Psoas muscle (tissue), 7 donors: ENCODE measurements at regions not wholly inside any gene's neighbourhood (a gene's known extent, or its start where the extent isn't known, plus 50 kb on each side); places are given as distances from the start of the nearest gene placed in this dataset.

Experiments used
- ATAC-seq, 4 donors: fragments of 200-7000 bp; cut with Tn5 transposase; one replicate each; pipeline ENCODE4 v1.9.1; 2020; ENCODE audit warnings: moderate library complexity in 3 of 4, mild to moderate bottlenecking in 2 of 4
- DNase-seq, 2 donors: peaks; one replicate each; pipeline ENCODE4 v3.0.0-alpha.2; 2020
- H3K27ac ChIP-seq: fragments of 200-600 bp; one replicate; pipeline ENCODE4 v1.8.0; 2022
- H3K27me3 ChIP-seq, 3 donors: fragments of 200-600 bp in 1 of 3; one replicate each; pipeline versions ENCODE4 v1.6.1 to v1.8.0; 2013 to 2022; ENCODE audit warnings: low read length in 2 of 3, mild to moderate bottlenecking in 2 of 3, moderate library complexity in 1 of 3; ENCODE audit not compliant: insufficient read depth in 3 of 3
- H3K36me3 ChIP-seq, 2 donors: fragments of 200-600 bp in 1 of 2; one replicate each; pipeline versions ENCODE4 v1.6.1 to v1.8.0; 2013 to 2022; ENCODE audit warnings: low read depth in 1 of 2, mild to moderate bottlenecking in 1 of 2, moderate library complexity in 1 of 2; ENCODE audit not compliant: insufficient read depth in 1 of 2
- H3K4me1 ChIP-seq: fragments of 200-600 bp; one replicate; pipeline ENCODE4 v1.8.0; 2022
- H3K4me3 ChIP-seq: fragments of 200-600 bp; one replicate; pipeline ENCODE4 v1.8.0; 2022; ENCODE audit warnings: mild to moderate bottlenecking
- H3K9me3 ChIP-seq: fragments of 200-600 bp; one replicate; pipeline ENCODE4 v1.8.0; 2022
- WGBS, 3 donors: extraction: QIAGEN DNeasy Blood & Tissue Kit; methylation state at CpG; one replicate each; pipeline versions ENCODE4 v1.1.6 to v1.1.7; 2013; 5-methylcytosine and 5-hydroxymethylcytosine counted together
- intact Hi-C, 2 donors: fragments of 100-400 bp; cut with DNase I; formaldehyde crosslinking; loops; one replicate each; pipeline versions ENCODE4 v1.11.0 to v1.14.2; 2022
- TF ChIP-seq, protein P1 (sequence below): fragments of 200-600 bp; IDR thresholded peaks from one replicate; pipeline ENCODE4 v1.8.0; 2022; ENCODE audit warnings: antibody characterized with exemption
- donor health status: healthy with polysubstance abuse.
- donor health status: DM: no; HTN: no; CAD: no; lungs with moderate emphysema.
- donor health status: Bipolar disorder and iron deficiency.
- donor health status: healthy.
- donor health status: DM: yes; HTN: yes; CAD: no.
- donor health status: DM: no; HTN: no; CAD: no.
- donor health status: DM: yes; HTN: yes; CAD: no.

DNA sequence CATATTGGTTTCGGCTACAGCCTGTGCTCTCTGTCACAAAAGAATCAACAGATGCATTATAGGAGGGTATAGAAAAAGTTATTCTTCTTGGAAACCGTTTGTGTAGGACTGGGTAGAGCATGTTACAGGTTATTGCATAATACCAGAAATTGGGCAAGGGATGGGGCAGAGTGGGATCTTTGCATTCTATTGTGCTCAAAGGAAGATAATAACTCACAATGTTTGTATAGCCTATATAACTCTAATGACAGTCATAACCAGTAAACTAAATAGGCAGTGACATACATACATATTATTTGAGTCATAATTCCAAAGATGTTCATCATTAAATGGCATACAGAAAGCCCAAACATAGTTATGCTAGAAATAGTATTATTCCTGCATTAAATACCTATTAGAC, 179.7 kb downstream of the XPNPEP1 start:
- H3K27ac ChIP-seq: no peak overlapping the region
- H3K9me3 ChIP-seq: no peaks in the 10 kb centered on the region
- DNase-seq (no peak), ATAC-seq (no peak)
- WGBS, 3 donors: 59 to 61% (median 59%) methylated on average over 2 of the region's 2 CpGs
- intact Hi-C loops: no loop called here
- TF ChIP-seq, protein P1, sequence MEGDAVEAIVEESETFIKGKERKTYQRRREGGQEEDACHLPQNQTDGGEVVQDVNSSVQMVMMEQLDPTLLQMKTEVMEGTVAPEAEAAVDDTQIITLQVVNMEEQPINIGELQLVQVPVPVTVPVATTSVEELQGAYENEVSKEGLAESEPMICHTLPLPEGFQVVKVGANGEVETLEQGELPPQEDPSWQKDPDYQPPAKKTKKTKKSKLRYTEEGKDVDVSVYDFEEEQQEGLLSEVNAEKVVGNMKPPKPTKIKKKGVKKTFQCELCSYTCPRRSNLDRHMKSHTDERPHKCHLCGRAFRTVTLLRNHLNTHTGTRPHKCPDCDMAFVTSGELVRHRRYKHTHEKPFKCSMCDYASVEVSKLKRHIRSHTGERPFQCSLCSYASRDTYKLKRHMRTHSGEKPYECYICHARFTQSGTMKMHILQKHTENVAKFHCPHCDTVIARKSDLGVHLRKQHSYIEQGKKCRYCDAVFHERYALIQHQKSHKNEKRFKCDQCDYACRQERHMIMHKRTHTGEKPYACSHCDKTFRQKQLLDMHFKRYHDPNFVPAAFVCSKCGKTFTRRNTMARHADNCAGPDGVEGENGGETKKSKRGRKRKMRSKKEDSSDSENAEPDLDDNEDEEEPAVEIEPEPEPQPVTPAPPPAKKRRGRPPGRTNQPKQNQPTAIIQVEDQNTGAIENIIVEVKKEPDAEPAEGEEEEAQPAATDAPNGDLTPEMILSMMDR: no peak
- no peaks in the 10 kb centered on the region for H3K4me1 ChIP-seq
- H3K4me3 ChIP-seq: no peak overlapping the region
- H3K36me3 ChIP-seq: no peaks in the 10 kb centered on the region
- H3K27me3 ChIP-seq: no peaks in the 10 kb centered on the region

DNA sequence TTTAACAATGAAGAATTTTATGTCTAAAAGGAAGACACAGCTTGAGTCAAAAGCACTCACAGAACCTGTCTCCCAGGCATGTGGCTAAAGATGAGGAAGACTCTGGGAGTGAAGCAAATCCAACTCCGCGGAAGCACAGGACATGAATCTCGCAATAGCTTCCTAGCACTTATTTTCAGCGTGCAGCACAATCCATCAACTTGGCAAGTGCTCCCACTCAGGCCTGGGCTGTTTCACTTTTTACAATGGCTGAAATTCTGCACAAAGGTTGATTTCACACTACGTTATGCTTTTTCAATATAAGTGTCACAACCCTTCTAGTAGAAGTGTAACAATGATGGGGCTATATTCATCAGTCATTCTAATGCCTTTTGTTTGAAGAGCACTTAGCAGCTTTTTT, 180.2 kb downstream of the XPNPEP1 start:
- Histone ChIP-seq H3K27me3 (no peaks in the 10 kb centered on the region), H3K4me1 (no peaks in the 10 kb centered on the region), H3K27ac (no peak overlapping the region), H3K4me3 (no peak overlapping the region), H3K9me3 (no peaks in the 10 kb centered on the region), H3K36me3 (no peaks in the 10 kb centered on the region)
- 53 to 61% (median 57%) methylated on average over 5 of the region's 5 CpGs for WGBS, 3 donors
- DNase-seq (no peak), ATAC-seq (no peak)
- TF ChIP-seq, protein P1: no peak
- intact Hi-C loops: no loop called here

DNA sequence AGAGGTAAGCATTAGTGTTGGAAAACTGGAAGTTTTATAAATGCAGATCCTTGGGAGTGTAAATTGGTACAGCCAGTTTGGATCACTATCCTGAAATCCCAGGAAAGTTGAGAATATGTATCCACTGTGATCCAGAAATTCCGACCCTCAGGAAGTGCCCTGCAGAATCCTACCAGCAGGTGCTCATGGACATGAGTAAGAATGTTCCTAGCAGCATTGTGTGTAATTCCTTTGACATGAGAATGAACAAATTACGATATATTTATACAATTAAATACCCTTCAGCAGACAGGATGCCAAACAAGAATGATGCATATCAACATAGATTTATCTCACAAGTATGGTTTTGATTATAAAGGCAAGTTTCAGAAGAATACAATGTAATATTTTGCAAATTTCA, 181.6 kb downstream of the XPNPEP1 start:
- DNase-seq (no peak), ATAC-seq (no peak)
- Histone ChIP-seq H3K4me3 (no peak overlapping the region), H3K4me1 (no peaks in the 10 kb centered on the region), H3K36me3 (no peaks in the 10 kb centered on the region), H3K27ac (no peak overlapping the region), H3K27me3 (no peaks in the 10 kb centered on the region), H3K9me3 (no peaks in the 10 kb centered on the region)
- TF ChIP-seq, protein P1: no peak
- WGBS, 3 donors: 51 to 69% (median 62%) methylated on average over 2 of the region's 2 CpGs
- intact Hi-C loops: no loop called here

DNA sequence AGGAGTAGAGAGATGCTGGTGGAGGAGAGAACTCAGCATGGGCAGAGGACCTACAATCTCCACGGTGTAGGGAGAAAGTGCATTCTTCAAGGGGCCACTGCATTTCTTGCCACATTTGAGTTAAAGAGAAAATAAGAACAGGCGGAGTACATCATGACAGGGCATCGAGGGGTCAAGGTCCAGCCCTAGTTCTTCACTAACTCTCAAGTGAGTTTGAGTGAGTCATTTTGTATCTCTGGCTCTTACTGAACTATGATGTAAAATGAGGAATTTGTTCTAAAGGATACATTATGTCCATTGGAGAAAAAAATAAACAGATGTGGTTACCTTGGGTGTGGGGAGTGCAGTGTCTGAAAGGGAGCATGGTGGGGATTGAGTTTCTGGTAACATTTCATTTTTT, 182.9 kb downstream of the XPNPEP1 start:
- intact Hi-C loops: no loop called here
- H3K27ac ChIP-seq: no peak overlapping the region
- DNase-seq: no peak
- H3K36me3 ChIP-seq: no peaks in the 10 kb centered on the region
- WGBS, 3 donors: 63 to 74% (median 73%) methylated on average over 3 of the region's 3 CpGs
- no peak overlapping the region for H3K4me3 ChIP-seq
- TF ChIP-seq, protein P1: no peak
- ATAC-seq: no peak
- no peaks in the 10 kb centered on the region for H3K4me1 ChIP-seq
- H3K27me3 ChIP-seq: no peaks in the 10 kb centered on the region
- H3K9me3 ChIP-seq: no peaks in the 10 kb centered on the region

DNA sequence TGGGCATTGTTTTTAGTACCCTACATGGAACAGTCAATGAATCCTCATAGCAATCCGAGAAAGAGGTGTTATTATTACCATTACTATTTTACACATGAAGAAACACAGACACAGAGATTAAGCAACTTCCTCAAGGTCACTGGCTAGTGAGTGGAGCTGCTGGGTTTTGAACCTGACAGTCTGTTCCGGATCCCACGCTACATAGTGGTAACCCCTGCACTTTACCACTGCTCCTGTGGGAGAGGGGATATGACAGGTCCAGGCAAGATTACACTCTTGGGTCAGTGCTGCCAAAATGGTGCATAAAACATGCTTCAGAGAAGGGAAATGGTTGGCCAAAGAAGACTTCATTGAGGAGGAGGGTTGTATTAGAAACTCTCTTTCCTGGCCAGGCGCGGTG, 185.7 kb downstream of the XPNPEP1 start:
- intact Hi-C loops: no loop called here
- Histone ChIP-seq H3K27me3 (no peaks in the 10 kb centered on the region), H3K36me3 (no peaks in the 10 kb centered on the region), H3K27ac (no peak overlapping the region), H3K9me3 (no peaks in the 10 kb centered on the region), H3K4me3 (no peak overlapping the region), H3K4me1 (no peaks in the 10 kb centered on the region)
- 90 to 92% (median 91%) methylated on average over 5 of the region's 5 CpGs for WGBS, 3 donors
- DNase-seq (no peak), ATAC-seq (no peak)
- TF ChIP-seq, protein P1: no peak
